Gastrocnemius medialis (tissue), 4 donors: ENCODE measurements at regions not wholly inside any gene's neighbourhood (a gene's known extent, or its start where the extent isn't known, plus 50 kb on each side); places are given as distances from the start of the nearest gene placed in this dataset.

ENCODE experiments used
- POLR2A ChIP-seq, 2 donors: fragments of 450-650 bp; IDR thresholded peaks; one replicate each; pipeline ENCODE4 v1.6.1; 2017; ENCODE audit warnings: antibody characterized with exemption in 2 of 2, mild to moderate bottlenecking in 2 of 2, moderate library complexity in 2 of 2
- TF ChIP-seq, protein P1 (sequence below), 5 experiments: fragments of 450-650 bp in 3 of 5; fragments of 200-600 bp in 2 of 5; sonication (generic) in 2 of 5; IDR thresholded peaks in 4 of 5; conservative IDR thresholded peaks in 1 of 5; 1 replicate in 4 of 5; 2 replicates in 1 of 5; pipeline ENCODE4 v1.5.1; 2016 to 2019; ENCODE audit warnings: antibody characterized with exemption in 5 of 5, mild to moderate bottlenecking in 3 of 5, moderate library complexity in 3 of 5

DNA sequence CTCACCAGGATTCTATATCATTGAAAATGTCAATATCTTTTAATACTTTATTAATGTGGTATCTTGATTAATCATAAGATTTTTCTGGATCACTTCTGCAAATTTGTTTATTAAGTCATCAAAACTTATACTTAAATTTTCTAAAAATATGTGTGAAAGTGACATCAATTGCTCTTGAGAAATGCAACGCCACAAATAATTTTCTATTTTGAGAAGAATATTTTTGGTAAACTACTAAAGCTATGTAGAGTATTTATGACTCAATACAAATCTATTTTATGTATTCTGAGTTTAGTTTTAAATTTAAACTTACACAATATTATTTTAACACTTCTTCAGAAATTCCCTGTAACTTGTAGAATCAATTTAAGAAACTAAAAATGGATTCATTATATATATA, 263.3 kb downstream of the RASSF9 start:
- TF ChIP-seq, protein P1, sequence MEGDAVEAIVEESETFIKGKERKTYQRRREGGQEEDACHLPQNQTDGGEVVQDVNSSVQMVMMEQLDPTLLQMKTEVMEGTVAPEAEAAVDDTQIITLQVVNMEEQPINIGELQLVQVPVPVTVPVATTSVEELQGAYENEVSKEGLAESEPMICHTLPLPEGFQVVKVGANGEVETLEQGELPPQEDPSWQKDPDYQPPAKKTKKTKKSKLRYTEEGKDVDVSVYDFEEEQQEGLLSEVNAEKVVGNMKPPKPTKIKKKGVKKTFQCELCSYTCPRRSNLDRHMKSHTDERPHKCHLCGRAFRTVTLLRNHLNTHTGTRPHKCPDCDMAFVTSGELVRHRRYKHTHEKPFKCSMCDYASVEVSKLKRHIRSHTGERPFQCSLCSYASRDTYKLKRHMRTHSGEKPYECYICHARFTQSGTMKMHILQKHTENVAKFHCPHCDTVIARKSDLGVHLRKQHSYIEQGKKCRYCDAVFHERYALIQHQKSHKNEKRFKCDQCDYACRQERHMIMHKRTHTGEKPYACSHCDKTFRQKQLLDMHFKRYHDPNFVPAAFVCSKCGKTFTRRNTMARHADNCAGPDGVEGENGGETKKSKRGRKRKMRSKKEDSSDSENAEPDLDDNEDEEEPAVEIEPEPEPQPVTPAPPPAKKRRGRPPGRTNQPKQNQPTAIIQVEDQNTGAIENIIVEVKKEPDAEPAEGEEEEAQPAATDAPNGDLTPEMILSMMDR (IDR thresholded peaks at IDR 0.05 in 4 of 5, conservative IDR thresholded peaks at IDR 0.05 in 1 of 5), result no peak
- no peak for TF ChIP-seq POLR2A (IDR thresholded peaks at IDR 0.05)
